Nephron progenitor cell (in vitro differentiated cells): ENCODE measurements at regions not wholly inside any gene's neighbourhood (a gene's known extent, or its start where the extent isn't known, plus 50 kb on each side); places are given as distances from the start of the nearest gene placed in this dataset.
"Not testable (repeated sequence)": the region's sequence is repeated elsewhere in the genome, so short reads cannot be mapped to it uniquely, and the experiment has no call there.

ENCODE experiments used
- DNase-seq: peaks from one replicate; pipeline ENCODE4 v3.0.0; 2021
- H3K27ac Mint-ChIP-seq: 2 replicates; pipeline ENCODE4 v1.8.0; 2021; ENCODE audit warnings: mild to moderate bottlenecking, moderate library complexity, mixed read lengths
- H3K27me3 Mint-ChIP-seq: 2 replicates; pipeline ENCODE4 v1.8.0; 2021; ENCODE audit warnings: mild to moderate bottlenecking, low read depth, mixed read lengths; ENCODE audit not compliant: poor library complexity
- H3K36me3 Mint-ChIP-seq: 2 replicates; pipeline ENCODE4 v1.8.0; 2021; ENCODE audit warnings: low read depth, mixed read lengths
- H3K4me1 Mint-ChIP-seq: 2 replicates; pipeline ENCODE4 v1.8.0; 2021; ENCODE audit warnings: mixed read lengths
- H3K4me3 Mint-ChIP-seq: 2 replicates; pipeline ENCODE4 v1.8.0; 2021; ENCODE audit warnings: mild to moderate bottlenecking, moderate library complexity, mixed read lengths
- H3K9me3 Mint-ChIP-seq: 2 replicates; pipeline ENCODE4 v1.8.0; 2021; ENCODE audit warnings: mild to moderate bottlenecking, moderate library complexity, mixed read lengths
- TF ChIP-seq, protein P1 (sequence below): fragments of 200-600 bp; sonication (generic); IDR thresholded peaks from 2 replicates; pipeline ENCODE4 v1.5.0; 2021; ENCODE audit warnings: antibody characterized with exemption

DNA sequence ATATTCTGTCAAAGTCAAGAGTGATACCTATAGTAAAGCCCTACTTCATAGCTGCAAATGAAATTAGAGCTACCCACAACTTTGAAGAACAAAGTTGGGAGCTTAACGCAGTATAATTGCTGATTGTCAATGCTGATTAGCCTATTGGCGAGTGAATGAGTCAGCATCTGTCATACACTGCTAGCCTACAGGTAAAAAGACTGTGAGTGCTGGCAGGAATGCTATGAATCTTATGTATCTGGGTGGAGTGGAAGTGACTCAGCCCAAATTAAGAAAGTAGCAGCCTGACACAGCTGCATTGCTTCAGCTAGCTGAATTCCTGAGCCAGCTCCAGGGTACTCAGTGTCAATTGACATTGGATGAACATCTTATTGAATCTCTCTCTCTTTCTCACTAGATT is 179.4 kb upstream of the DCC start:
- Mint-ChIP-seq H3K4me1 (no peaks in the 10 kb centered on the region), H3K27me3 (peaks cover 4% of the 10 kb centered on the region), H3K27ac (no peak overlapping the region), H3K9me3 (peaks cover 30% of the 10 kb centered on the region), H3K4me3 (no peak overlapping the region), H3K36me3 (no peaks in the 10 kb centered on the region)
- DNase-seq = no peak
- TF ChIP-seq, protein P1, sequence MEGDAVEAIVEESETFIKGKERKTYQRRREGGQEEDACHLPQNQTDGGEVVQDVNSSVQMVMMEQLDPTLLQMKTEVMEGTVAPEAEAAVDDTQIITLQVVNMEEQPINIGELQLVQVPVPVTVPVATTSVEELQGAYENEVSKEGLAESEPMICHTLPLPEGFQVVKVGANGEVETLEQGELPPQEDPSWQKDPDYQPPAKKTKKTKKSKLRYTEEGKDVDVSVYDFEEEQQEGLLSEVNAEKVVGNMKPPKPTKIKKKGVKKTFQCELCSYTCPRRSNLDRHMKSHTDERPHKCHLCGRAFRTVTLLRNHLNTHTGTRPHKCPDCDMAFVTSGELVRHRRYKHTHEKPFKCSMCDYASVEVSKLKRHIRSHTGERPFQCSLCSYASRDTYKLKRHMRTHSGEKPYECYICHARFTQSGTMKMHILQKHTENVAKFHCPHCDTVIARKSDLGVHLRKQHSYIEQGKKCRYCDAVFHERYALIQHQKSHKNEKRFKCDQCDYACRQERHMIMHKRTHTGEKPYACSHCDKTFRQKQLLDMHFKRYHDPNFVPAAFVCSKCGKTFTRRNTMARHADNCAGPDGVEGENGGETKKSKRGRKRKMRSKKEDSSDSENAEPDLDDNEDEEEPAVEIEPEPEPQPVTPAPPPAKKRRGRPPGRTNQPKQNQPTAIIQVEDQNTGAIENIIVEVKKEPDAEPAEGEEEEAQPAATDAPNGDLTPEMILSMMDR = no peak

DNA sequence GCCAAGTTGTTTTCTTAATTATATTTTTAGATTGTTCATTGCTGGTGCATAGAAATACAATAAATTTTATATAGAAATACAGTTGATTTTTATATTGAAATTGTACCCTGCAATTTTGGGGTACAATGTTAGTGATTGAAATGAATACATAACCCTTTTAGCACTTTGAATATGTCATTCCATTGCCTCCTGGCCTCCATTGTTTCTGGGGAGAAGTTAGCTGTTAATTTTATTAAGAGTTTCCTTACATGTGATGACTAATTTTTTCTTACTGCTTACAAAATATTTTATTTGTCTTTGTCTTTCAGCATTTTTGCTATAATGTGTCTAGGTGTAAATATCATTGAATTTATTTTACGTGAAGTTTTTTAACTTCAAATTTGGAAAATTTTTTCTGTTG is 176.5 kb upstream of the DCC start:
- TF ChIP-seq, protein P1 = no peak
- no peak for DNase-seq
- Mint-ChIP-seq H3K4me1 (no peaks in the 10 kb centered on the region), H3K36me3 (no peaks in the 10 kb centered on the region), H3K27ac (no peak overlapping the region), H3K27me3 (no peaks in the 10 kb centered on the region), H3K4me3 (no peak overlapping the region), H3K9me3 (peaks cover 30% of the 10 kb centered on the region)

GRCh38 chr18:52168131-52168530 is 171.9 kb upstream of the DCC start:
- H3K9me3 Mint-ChIP-seq = peaks cover 16% of the 10 kb centered on the region
- not testable (repeated sequence) for DNase-seq, H3K27ac Mint-ChIP-seq, H3K27me3 Mint-ChIP-seq, H3K4me1 Mint-ChIP-seq, H3K36me3 Mint-ChIP-seq, H3K4me3 Mint-ChIP-seq

GRCh38 chr18:52174220-52174619 is 165.8 kb upstream of the DCC start:
- TF ChIP-seq, protein P1 = no peak
- H3K36me3 Mint-ChIP-seq = no peaks in the 10 kb centered on the region
- no peaks in the 10 kb centered on the region for H3K4me1 Mint-ChIP-seq
- H3K4me3 Mint-ChIP-seq = no peak overlapping the region
- H3K9me3 Mint-ChIP-seq = no peaks in the 10 kb centered on the region
- H3K27me3 Mint-ChIP-seq = no peaks in the 10 kb centered on the region
- no peak overlapping the region for H3K27ac Mint-ChIP-seq
- DNase-seq = no peak

DNA sequence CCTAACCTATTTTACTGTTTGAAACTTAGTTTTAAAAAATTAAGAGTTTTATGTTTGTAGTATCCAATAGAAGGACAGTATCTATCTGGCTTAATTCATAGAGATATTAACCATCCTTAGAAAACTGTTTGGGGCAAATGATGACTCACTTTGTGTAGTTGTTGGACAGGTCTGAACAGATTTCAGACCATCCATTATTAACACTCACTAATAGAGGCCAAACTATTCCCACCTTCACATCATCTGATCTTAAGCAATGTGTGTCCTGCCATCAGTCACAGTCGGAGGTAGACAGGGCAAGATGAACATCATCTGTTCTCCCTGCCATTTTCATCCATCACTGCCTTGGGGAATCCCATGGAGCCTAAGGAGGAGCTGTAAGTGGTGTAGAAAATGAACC is 164.6 kb upstream of the DCC start:
- no peaks in the 10 kb centered on the region for H3K9me3 Mint-ChIP-seq
- DNase-seq = no peak
- TF ChIP-seq, protein P1 = no peak
- no peak overlapping the region for H3K27ac Mint-ChIP-seq
- no peak overlapping the region for H3K4me3 Mint-ChIP-seq
- no peaks in the 10 kb centered on the region for H3K27me3 Mint-ChIP-seq
- no peaks in the 10 kb centered on the region for H3K36me3 Mint-ChIP-seq
- no peaks in the 10 kb centered on the region for H3K4me1 Mint-ChIP-seq

- TF ChIP-seq, protein P1 = no peak
- peaks cover 6% of the 10 kb centered on the region for H3K27me3 Mint-ChIP-seq
- H3K27ac Mint-ChIP-seq = no peak overlapping the region
- H3K4me1 Mint-ChIP-seq = no peaks in the 10 kb centered on the region
- DNase-seq = no peak
- H3K4me3 Mint-ChIP-seq = no peak overlapping the region
- no peaks in the 10 kb centered on the region for H3K36me3 Mint-ChIP-seq
- H3K9me3 Mint-ChIP-seq = no peaks in the 10 kb centered on the region
Observed at GRCh38 chr18:52183107-52183506, 156.9 kb upstream of the DCC start.
